ENCODE measurements at regions not wholly inside any gene's neighbourhood (a gene's known extent, or its start where the extent isn't known, plus 50 kb on each side); places are given as distances from the start of the nearest gene placed in this dataset.

GRCh38 chr5:4192111-4192510 is 596.5 kb downstream of the IRX1 start:
- no peak for DNase-seq (ENCODE audit: low spot score)

GRCh38 chr5:4196744-4197143 is 601.1 kb downstream of the IRX1 start:
- no peak for DNase-seq (ENCODE audit: low spot score)

GRCh38 chr5:4197151-4197550 is 601.5 kb downstream of the IRX1 start:
- DNase-seq (ENCODE audit: low spot score), result no peak

GRCh38 chr5:4198461-4198860 is 602.8 kb downstream of the IRX1 start:
- DNase-seq (ENCODE audit: low spot score), result no peak

- DNase-seq (ENCODE audit: low spot score), result no peak
Measured at GRCh38 chr5:4199049-4199841, 603.6 kb downstream of the IRX1 start.

GRCh38 chr5:4203146-4203545 is 607.5 kb downstream of the IRX1 start:
- no peak for DNase-seq (ENCODE audit: low spot score)

GRCh38 chr5:4204276-4205141 is 608.9 kb downstream of the IRX1 start:
- DNase-seq (ENCODE audit: low spot score), result no peak

- DNase-seq (ENCODE audit: low spot score), result no peak
Measured at GRCh38 chr5:4205398-4205797, 609.8 kb downstream of the IRX1 start.

- no peak for DNase-seq (ENCODE audit: low spot score)
Measured at GRCh38 chr5:4206127-4206526, 610.5 kb downstream of the IRX1 start.

GRCh38 chr5:4207486-4207885 is 611.9 kb downstream of the IRX1 start:
- no peak for DNase-seq (ENCODE audit: low spot score)

GRCh38 chr5:4208537-4208936 is 612.9 kb downstream of the IRX1 start:
- DNase-seq (ENCODE audit: low spot score), result no peak

GRCh38 chr5:4208996-4209395 is 613.4 kb downstream of the IRX1 start:
- no peak for DNase-seq (ENCODE audit: low spot score)

- no peak for DNase-seq (ENCODE audit: low spot score)
Measured at GRCh38 chr5:4212071-4212739, 616.6 kb downstream of the IRX1 start.

GRCh38 chr5:4212981-4213819 is 617.6 kb downstream of the IRX1 start:
- no peak for DNase-seq (ENCODE audit: low spot score)

- no peak for DNase-seq (ENCODE audit: low spot score)
Measured at GRCh38 chr5:4215143-4215542, 619.5 kb downstream of the IRX1 start.

GRCh38 chr5:4216142-4216541 is 620.5 kb downstream of the IRX1 start:
- DNase-seq (ENCODE audit: low spot score), result no peak

- DNase-seq (ENCODE audit: low spot score), result no peak
Measured at GRCh38 chr5:4220016-4220415, 624.4 kb downstream of the IRX1 start.

GRCh38 chr5:4221048-4221447 is 625.4 kb downstream of the IRX1 start:
- no peak for DNase-seq (ENCODE audit: low spot score)

GRCh38 chr5:4222147-4222546 is 626.5 kb downstream of the IRX1 start:
- DNase-seq (ENCODE audit: low spot score), result no peak

- no peak for DNase-seq (ENCODE audit: low spot score)
Measured at GRCh38 chr5:4222821-4223220, 627.2 kb downstream of the IRX1 start.

- no peak for DNase-seq (ENCODE audit: low spot score)
Measured at GRCh38 chr5:4225741-4226140, 630.1 kb downstream of the IRX1 start.

GRCh38 chr5:4226565-4226964 is 630.9 kb downstream of the IRX1 start:
- DNase-seq (ENCODE audit: low spot score), result no peak
